Aorta (tissue), 5 donors: ENCODE measurements at regions not wholly inside any gene's neighbourhood (a gene's known extent, or its start where the extent isn't known, plus 50 kb on each side); places are given as distances from the start of the nearest gene placed in this dataset.

Source experiments
- ATAC-seq: fragments of 200-7000 bp; cut with Tn5 transposase; one replicate; pipeline ENCODE4 v1.9.1; 2022; ENCODE audit warnings: moderate library complexity; ENCODE audit not compliant: low FRiP score
- DNase-seq, 2 donors: peaks; one replicate each; pipeline ENCODE4 v3.0.0-alpha.2; 2020
- H3K27ac ChIP-seq, 2 donors: one replicate each; pipeline ENCODE4 v1.5.1; 2013; ENCODE audit warnings: low read length in 2 of 2, mild to moderate bottlenecking in 2 of 2, moderate library complexity in 2 of 2, control low read depth in 1 of 2, inconsistent platforms in 1 of 2, low read depth in 1 of 2
- H3K27me3 ChIP-seq, 2 donors: one replicate each; pipeline ENCODE4 v1.6.1; 2013; ENCODE audit warnings: control low read depth in 1 of 2, low read length in 1 of 2, mild to moderate bottlenecking in 1 of 2, moderate library complexity in 1 of 2; ENCODE audit not compliant: insufficient read depth in 2 of 2, control insufficient read depth in 1 of 2
- H3K36me3 ChIP-seq, 2 donors: one replicate each; pipeline ENCODE4 v1.6.1; 2013; ENCODE audit warnings: control low read depth in 1 of 2, low read length in 1 of 2, mild to moderate bottlenecking in 1 of 2; ENCODE audit not compliant: insufficient read depth in 2 of 2, control insufficient read depth in 1 of 2
- H3K4me1 ChIP-seq, 2 donors: one replicate each; pipeline ENCODE4 v1.6.1; 2013; ENCODE audit warnings: low read length in 2 of 2, control low read depth in 1 of 2, mild to moderate bottlenecking in 1 of 2, moderate library complexity in 1 of 2; ENCODE audit not compliant: insufficient read depth in 2 of 2, control insufficient read depth in 1 of 2
- H3K4me3 ChIP-seq, 2 donors: one replicate each; pipeline ENCODE4 v1.5.1; 2013; ENCODE audit warnings: low read length in 2 of 2, control low read depth in 1 of 2, mild to moderate bottlenecking in 1 of 2
- H3K9me3 ChIP-seq: one replicate; pipeline ENCODE4 v1.6.1; 2013; ENCODE audit warnings: mild to moderate bottlenecking, low read length; ENCODE audit not compliant: control insufficient read depth
- WGBS, 2 donors: extraction: QIAGEN DNeasy Blood & Tissue Kit; methylation state at CpG; one replicate each; pipeline ENCODE4 v1.1.7; 2013; 5-methylcytosine and 5-hydroxymethylcytosine counted together
- intact Hi-C, 2 donors: fragments of 100-400 bp; cut with DNase I; formaldehyde crosslinking; loops; one replicate each; pipeline versions ENCODE4 v1.14.2 to v1.15.0; 2022
- donor health status: healthy with polysubstance abuse.
- donor health status: Bipolar disorder and iron deficiency.
- donor health status: DM: no; HTN: no; CAD: no.
- donor health status: DM: no; HTN: no; CAD: no.
- donor health status: DM: yes; HTN: yes; CAD: no.

DNA sequence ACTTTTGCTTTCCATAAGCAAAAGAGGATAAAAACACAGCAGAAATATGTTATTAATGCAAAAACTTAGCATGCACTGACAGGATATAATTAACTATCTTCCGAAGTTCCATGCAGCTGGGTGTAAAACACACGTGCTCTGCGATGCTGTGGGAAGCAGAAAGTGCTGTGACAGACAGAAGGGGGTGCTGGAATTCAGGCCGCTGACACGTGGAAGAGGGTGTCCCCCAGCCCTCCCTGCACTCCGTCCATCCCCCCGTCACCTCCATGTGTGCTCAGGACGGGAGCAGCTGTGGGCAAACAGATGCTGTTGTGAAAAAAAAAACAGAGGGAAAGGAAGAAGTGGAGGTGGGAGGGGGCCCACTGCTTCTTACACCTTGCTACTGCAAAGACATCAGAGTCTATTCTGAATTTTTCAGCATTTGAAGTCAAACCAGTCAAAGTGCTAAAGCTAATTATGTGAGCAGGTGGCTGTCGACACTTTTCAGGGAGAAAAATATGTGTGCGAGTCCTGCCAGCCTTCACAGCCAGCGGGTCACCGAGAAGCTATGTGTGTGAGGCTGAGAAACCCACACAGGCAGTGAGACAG, 175.9 kb upstream of the AFDN start:
- H3K4me3 ChIP-seq = no peak overlapping the region
- WGBS, 2 donors = 55 to 57% methylated on average over 12 of the region's 12 CpGs
- H3K36me3 ChIP-seq = no peaks in the 10 kb centered on the region
- ATAC-seq (no peak), DNase-seq (peak in 1 of 2 donors; percentile 12)
- H3K27ac ChIP-seq = no peak overlapping the region
- no peaks in the 10 kb centered on the region for H3K4me1 ChIP-seq
- H3K9me3 ChIP-seq = no peaks in the 10 kb centered on the region
- no peaks in the 10 kb centered on the region for H3K27me3 ChIP-seq
- intact Hi-C loops = no loop called here

DNA sequence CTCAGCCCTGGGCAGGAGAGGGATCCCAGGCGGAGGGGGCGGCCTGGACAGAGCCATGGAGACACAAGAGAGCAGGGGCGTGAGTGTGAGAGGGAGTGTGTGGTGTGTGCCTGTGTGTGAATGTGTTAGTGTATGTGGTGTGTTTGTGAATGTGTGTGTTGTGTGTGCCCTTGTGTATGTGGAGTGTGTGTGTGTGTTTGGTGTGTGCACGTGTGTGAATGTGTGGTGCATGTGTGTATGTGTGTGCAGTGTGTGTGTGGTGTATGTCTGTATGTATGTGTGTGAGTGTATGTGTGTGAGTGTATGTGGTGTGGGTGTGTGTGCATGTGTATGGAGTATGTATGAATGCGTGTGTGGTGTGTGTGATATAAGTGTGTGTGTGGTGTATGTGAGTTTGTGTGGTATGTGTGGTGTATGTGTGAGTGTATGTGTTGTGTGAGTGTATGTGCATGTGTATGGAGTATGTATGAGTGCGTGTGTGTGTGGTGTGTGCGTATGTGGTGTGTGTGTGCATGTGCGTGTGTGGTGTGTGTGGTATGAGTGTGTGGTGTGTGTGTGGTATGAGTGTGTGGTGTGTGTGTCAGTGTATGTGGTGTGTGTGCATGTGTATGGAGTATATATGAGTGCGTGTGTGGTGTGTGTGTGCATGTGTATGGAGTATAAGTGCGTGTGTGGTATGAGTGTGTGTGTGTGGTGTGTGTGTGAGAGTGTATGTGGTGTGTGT, 175.2 kb upstream of the AFDN start:
- no peak for DNase-seq
- intact Hi-C loops = no loop called here
- peak; percentile 26 for ATAC-seq
- Histone ChIP-seq H3K4me1 (no peaks in the 10 kb centered on the region), H3K4me3 (no peak overlapping the region), H3K27me3 (no peaks in the 10 kb centered on the region), H3K36me3 (no peaks in the 10 kb centered on the region), H3K9me3 (no peaks in the 10 kb centered on the region), H3K27ac (no peak overlapping the region)
- WGBS, 2 donors = 81 to 82% methylated on average over 10 of the region's 10 CpGs

DNA sequence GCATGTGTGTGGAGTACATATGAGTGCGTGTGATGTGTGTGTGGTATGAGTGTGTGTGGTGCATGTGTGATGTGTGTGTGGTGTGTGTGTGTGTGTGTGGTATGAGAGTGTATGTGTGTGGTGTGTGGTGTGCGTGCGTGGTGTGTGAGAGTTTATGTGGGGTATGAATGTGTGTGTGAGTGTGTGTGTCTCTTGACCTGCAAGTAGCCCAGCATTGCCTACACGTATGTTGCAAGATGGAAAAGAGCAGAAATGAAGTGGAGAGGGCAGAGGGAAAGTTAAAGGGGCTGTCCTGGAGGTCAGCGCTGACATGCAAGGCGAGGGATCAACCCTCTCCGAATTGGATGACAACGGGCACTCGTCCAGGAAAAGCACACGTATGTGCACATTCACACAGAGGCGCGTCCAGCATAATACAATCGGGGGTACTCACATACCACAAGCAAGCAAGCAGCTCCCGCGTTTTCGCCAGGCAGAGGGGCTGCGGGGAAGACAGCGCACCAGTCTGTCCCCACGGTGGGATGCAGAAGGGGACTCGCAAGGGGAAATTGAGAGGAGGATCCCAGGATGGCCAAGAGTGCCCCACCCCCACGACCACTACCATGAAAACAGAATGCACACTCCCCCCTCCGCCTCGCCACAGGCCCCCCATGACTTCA, 174.5 kb upstream of the AFDN start:
- Histone ChIP-seq H3K4me1 (no peaks in the 10 kb centered on the region), H3K9me3 (no peaks in the 10 kb centered on the region), H3K36me3 (no peaks in the 10 kb centered on the region), H3K4me3 (no peak overlapping the region), H3K27me3 (no peaks in the 10 kb centered on the region), H3K27ac (no peak overlapping the region)
- ATAC-seq = no peak
- 82 to 84% methylated on average over 23 of the region's 23 CpGs for WGBS, 2 donors
- peak in 1 of 2 donors; percentile 21 for DNase-seq
- intact Hi-C loops = no loop called here

DNA sequence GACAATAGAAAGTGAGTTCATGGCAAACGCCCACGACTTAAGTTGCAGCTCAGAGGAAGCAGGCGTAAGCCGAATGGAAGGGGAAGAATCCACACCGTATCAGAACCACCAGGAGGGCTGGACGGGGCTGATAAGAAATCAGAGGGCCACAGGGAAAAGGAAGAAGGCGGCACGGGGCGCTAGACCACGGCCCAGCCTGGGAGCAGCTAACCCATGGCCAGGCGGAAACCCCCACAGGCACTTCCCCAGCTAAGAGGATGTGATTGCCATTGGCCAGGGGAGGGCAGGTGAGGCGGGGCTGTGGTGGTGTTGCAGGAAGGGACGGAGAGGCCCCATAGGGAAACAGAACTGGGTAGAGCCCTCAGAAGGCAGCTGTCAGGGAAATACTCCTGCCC, 174.0 kb upstream of the AFDN start:
- Histone ChIP-seq H3K4me3 (no peak overlapping the region), H3K9me3 (no peaks in the 10 kb centered on the region), H3K27me3 (no peaks in the 10 kb centered on the region), H3K27ac (no peak overlapping the region), H3K4me1 (no peaks in the 10 kb centered on the region), H3K36me3 (no peaks in the 10 kb centered on the region)
- DNase-seq (peak in 1 of 2 donors; percentile 42), ATAC-seq (peak; percentile 45)
- intact Hi-C loops = no loop called here
- 73 to 79% methylated on average over 13 of the region's 13 CpGs for WGBS, 2 donors

DNA sequence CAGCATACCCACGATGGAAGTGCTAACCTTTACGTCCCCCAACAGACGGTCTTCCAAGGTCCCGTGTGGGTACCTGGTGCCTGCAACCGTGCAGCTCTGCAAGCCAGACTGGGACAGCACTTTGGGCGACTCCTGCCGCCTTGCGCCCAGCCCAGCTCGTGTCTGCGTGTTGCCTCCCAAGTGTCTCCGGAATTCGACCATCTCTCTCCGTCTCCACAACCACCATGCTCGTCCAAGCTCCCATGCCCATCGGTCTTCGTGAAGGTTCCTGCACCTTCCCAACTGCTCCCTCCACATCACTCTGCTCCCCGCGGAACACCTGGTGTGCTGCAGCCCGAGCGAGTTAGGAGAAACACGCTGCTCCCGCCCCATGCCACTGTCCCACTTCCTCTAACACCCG, 173.2 kb upstream of the AFDN start:
- WGBS, 2 donors = 93% methylated on average over 23 of the region's 23 CpGs
- intact Hi-C loops = no loop called here
- H3K36me3 ChIP-seq = no peaks in the 10 kb centered on the region
- no peak overlapping the region for H3K4me3 ChIP-seq
- ATAC-seq = no peak
- H3K27ac ChIP-seq = no peak overlapping the region
- H3K4me1 ChIP-seq = no peaks in the 10 kb centered on the region
- no peaks in the 10 kb centered on the region for H3K27me3 ChIP-seq
- peak in 1 of 2 donors; percentile 26 for DNase-seq
- no peaks in the 10 kb centered on the region for H3K9me3 ChIP-seq

DNA sequence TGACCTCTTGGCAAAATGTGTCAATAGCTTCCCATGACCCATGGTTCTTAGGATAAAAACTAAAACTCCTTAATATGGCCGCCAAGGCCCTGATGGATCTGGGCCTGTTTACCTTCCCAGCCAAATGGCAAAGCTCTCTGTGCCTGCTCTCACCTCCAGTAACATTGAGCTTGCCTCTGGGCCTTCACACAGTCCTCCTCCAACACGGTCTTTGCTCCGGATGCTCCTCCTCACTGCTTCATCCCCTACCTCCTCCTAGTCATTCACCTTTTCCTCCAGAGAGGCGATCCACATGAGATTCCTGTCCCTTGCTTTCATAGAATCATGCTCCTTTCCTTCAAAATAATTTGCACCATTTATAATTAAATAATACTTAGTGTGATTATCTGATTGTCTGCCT, 172.3 kb upstream of the AFDN start:
- no peaks in the 10 kb centered on the region for H3K36me3 ChIP-seq

DNA sequence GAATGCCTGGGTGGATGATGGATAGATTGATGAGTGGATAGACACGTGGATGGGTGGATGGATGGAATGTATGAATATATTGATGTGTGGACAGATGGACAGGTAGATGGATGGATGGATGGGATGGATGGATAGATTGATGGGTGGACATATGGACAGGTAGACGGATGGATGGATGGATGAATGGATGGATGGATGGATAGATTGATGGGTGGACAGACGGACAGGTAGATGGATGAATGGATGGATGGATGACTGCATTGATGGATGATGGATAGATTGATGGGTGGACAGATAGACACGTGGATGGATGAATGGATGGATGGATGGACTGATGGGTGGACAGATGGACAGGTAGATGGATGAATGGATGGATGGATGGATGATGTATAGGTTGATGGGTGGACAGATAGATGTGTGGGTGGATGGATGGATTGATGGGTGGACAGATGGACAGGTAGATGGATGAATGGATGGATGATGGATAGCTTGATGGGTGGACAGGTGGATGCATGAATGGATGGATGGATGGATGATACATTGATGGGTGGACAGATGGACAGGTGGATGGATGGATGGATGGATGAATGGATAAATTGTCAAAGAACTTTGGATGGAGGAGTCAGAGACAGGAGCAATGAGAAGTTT, 171.4 kb upstream of the AFDN start:
- ATAC-seq (no peak), DNase-seq (no peak)
- Histone ChIP-seq H3K9me3 (no peaks in the 10 kb centered on the region), H3K27ac (no peak overlapping the region), H3K36me3 (no peaks in the 10 kb centered on the region), H3K4me3 (no peak overlapping the region), H3K27me3 (no peaks in the 10 kb centered on the region), H3K4me1 (no peaks in the 10 kb centered on the region)
- intact Hi-C loops = no loop called here
- 79 to 92% methylated on average over 4 of the region's 4 CpGs for WGBS, 2 donors

More for the DNA sequence above, 172.3 kb upstream of the AFDN start:
- ATAC-seq (no peak), DNase-seq (peak in 1 of 2 donors; percentile 10)
- Histone ChIP-seq H3K4me1 (no peaks in the 10 kb centered on the region), H3K27ac (no peak overlapping the region), H3K27me3 (no peaks in the 10 kb centered on the region), H3K9me3 (no peaks in the 10 kb centered on the region), H3K4me3 (no peak overlapping the region)
- intact Hi-C loops = no loop called here
- 91 to 95% methylated on average over 4 of the region's 4 CpGs for WGBS, 2 donors

DNA sequence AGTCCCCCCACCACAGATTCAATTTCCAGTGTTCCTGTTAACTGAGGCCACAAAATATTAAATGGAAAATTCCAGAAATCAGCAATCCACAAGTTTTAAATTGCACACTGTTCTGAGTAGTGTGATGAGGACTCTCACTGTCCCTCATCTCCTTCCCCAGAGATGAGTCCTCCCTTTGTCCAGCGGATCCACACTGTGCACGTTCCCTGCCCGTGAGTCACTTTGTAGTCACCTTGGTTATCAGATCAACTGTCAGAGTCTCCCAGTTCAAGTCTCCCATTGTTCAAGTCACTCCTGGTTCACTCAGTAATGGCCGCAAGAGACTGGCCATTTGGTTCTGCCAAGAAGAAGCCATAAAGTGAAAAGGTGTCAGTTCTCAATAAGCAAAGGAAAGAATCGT, 168.6 kb upstream of the AFDN start:
- intact Hi-C loops = no loop called here
- ATAC-seq (no peak), DNase-seq (no peak)
- Histone ChIP-seq H3K4me3 (no peak overlapping the region), H3K9me3 (no peaks in the 10 kb centered on the region), H3K36me3 (no peaks in the 10 kb centered on the region), H3K27me3 (no peaks in the 10 kb centered on the region), H3K27ac (no peak overlapping the region), H3K4me1 (no peaks in the 10 kb centered on the region)
- WGBS, 2 donors = 99 to 100% methylated on average over 5 of the region's 5 CpGs
